ELR (cell line): ENCODE measurements at regions not wholly inside any gene's neighbourhood (a gene's known extent, or its start where the extent isn't known, plus 50 kb on each side); places are given as distances from the start of the nearest gene placed in this dataset.
"Not testable (repeated sequence)": the region's sequence is repeated elsewhere in the genome, so short reads cannot be mapped to it uniquely, and the experiment has no call there.

Experiments
- DNase-seq: peaks from one replicate; pipeline ENCODE4 v3.0.0-alpha.2; 2015; ENCODE audit warnings: low read depth

DNA sequence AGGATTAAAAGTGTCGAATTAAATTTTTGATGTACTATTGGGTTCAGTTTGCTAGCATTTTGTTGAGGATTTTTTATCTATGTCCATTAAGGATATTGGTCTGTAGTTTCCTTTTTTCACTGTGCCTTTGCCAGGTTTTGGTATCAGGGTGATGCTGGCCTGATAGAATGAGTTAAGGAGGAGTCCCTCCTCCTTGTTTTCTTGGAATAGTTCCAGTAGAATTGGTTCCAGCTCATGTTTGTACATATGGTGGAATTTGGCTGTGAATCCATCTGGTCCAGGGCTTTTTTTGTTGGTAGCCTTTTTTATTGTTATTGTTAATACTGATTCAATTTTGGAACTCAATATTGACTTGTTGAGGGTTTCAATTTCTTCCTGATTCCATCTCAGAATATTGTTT is 141.8 kb downstream of the SIM1 start:
- no peak for DNase-seq

DNA sequence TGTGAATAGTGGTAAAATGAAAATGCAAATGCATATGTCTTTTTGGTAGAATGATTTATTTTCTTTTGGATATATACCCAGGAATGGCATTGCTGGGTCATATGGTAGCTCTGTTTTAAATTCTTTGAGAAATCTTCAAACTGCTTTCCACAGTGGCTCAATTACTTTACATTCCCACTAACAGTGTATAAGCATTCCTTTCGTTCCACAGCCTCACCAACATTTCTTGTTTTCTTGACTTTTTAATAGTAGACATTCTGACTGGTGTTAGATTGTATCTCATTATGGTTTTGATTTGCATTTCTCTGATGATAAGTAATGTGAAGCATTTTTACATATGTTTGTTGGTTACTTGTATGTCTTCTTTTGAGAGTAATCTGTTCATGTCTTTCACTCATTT is 144.0 kb downstream of the SIM1 start:
- no peak for DNase-seq

DNA sequence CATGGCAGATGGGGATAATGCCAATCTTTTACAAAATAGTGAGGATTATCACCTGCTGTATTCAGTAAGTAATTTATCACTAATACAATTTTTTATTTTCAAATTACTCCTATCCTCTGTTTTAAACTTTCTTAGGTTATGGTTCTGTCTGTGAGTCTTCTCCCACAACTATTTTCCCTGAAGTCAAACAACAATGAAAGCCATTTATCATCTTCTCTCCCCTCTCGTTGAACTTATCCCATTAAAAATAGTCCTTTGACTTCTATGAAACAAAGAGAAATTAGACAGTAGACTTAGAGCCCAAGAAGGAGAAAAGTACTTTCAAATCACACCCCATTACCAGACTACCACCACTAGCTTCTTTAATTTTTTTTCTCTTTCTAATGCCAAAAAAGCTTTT is 147.7 kb downstream of the SIM1 start:
- no peak for DNase-seq

DNA sequence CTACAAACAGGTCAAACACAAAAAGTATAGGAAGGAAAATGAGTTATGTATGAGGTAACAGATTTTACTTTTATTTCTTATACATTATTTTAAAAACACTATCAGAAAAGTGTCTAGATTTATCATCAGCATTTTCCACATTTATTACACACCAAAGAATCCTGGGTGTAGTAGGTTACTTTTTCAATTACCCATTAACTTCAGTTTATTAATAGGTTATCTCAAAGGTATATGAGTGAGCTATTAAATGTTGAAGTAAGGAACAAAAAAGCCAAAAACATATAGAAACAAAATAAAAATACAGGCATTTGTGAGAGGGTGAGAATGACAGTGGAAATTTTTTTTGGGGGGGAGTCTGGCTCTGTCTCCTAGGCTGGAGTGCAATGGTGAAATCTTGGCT is 150.5 kb downstream of the SIM1 start:
- no peak for DNase-seq

DNA sequence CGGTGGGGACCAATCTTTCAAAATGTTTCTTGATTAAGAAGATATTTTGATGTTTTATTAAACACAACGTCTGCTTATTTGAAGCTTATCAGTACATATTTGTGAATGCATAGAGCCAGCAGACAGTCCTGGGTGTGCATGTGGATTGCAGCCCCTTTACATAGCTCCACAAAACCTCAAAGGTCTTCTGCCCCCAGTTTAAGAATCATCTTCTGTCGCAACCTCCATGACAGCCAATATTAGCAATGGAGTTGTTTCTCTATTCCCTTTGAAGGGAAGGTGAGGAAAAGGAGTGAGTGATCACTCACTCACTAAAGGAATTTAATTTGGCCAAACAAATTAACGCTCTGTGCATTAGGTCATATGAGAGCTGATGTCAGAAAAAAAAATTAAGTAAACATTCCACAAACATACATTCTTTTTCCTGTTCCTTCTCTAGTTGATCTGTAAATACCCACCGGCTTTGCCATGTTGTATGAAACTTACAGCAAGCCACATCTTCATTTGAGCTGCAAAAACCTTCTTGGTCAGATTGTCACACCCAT is 152.9 kb downstream of the SIM1 start:
- DNase-seq = peak; percentile 26

DNA sequence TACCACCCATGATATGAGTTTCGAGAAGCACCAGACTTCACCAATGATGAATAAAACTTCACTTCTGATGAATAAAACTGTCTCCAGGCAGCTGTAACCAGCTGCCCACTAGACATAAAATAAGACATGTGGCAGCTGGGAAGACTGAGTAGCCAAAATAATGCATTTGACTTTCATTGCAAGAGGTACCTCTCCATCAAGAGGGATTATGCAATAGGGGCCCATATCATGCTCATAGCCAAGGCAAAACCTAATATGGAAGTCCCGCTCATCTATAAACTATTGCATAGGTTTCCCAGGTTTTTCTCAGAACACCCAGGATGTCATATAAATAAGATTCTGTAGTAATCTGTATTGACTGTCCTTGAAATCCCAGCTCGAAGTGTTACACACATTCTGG is 155.5 kb downstream of the SIM1 start:
- DNase-seq = no peak

DNA sequence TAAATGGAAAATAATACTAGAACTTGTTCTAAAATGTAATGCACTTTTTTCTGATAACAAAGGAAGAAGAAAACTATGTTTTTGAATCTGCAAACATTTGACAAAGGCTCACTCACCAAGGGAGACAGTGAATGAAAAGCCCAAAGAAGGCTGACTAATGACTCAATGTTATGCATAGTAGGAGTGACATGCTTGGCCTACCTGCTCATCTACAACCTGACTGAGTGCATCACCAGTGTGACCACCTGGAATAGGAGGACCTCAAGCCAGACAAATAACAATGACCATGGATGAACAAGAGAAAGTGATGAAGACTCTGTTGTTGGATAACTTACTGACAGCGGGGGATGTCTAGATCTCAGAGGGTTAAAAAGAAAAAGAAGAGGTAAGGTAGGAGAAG is 157.2 kb downstream of the SIM1 start:
- no peak for DNase-seq

DNA sequence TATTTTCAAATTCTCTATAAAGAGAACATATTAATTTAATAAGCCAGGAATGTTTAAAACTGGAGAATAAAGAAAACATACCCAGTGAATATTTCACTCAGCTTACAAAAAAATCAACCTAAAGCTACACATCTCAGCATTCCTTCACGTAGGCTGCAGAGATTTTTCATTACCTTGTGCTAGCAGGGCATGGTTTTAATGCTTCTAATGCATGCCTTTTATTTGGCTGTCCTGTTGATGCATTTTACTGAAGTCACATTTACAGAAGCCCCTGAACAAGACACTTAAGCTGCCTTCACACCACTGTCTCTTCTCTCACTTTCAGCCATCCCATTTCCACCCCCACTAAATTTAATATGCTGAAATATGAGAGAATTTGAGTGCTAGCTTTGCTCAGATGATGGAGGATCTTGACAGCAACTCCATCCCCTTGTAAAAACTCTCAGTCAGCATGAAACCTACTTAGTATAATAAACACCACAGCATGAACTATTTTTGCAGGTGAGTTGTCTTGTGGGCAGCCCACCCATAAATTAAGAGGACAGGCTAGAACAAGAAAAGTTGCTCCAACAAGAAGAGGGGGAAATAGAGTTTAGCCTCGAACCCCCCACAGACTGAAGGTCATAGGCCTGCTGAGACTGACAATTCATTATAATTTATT is 159.4 kb downstream of the SIM1 start:
- no peak for DNase-seq

DNA sequence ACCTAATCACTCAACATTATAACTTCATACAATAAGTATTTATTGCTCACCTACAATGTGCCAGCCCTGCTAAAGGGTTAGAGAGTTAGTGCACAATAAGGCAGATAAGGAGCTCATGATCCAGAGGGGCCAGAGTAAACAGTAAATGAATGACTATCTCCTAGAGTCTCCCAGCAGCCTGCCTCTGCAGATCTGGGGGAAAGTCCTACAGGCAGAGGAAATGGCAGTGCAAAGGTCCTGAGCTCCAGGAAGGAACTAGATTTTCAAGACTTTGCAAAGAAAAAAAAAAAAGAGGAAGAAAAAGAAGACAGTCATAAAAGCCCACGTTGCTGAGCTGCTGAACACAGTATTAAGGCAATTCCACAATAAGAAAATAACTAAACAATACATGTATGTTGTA is 160.1 kb downstream of the SIM1 start:
- DNase-seq = no peak

DNA sequence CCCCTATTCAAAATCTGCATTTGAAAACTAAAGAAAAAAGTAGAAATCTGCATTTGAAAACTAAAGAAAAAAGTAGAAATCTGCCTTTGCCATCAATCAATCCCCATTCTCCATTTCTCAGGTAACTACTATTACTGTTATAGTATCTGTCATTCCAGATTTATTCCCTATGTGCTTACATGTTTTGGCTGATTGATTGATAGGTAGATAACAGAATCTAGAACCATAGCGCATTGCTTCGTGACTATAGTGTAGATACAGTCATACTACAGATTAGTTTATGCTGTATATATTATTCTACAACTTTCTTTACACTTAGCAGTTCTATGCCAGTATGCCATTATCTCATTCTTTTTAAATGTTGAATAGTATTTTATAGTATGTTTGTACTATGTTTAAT is 163.0 kb downstream of the SIM1 start:
- no peak for DNase-seq

DNA sequence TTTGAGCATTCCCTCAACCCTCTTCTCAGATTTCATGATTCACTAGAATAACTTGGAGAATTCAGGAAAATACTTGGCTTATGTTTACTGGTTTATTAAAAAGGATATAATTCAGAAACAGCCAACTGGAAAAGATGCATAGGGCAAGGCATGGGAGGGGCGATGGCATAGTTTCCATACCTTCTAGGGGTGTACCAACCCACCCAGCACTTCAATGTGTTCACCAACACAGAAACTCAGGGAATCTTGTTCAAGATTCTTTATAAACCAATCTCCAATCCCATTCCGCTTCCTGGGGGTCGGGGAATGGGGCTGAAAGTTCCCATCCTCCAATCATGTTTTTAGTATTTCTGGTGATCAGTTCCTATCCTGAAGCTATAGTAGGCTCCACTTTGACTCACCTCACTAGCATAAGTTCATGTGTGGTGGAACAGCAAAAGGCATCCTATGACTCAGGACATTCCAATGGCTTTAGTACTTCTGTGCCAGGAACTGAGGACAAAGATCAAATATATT is 164.4 kb downstream of the SIM1 start:
- DNase-seq = peak; percentile 100

DNA sequence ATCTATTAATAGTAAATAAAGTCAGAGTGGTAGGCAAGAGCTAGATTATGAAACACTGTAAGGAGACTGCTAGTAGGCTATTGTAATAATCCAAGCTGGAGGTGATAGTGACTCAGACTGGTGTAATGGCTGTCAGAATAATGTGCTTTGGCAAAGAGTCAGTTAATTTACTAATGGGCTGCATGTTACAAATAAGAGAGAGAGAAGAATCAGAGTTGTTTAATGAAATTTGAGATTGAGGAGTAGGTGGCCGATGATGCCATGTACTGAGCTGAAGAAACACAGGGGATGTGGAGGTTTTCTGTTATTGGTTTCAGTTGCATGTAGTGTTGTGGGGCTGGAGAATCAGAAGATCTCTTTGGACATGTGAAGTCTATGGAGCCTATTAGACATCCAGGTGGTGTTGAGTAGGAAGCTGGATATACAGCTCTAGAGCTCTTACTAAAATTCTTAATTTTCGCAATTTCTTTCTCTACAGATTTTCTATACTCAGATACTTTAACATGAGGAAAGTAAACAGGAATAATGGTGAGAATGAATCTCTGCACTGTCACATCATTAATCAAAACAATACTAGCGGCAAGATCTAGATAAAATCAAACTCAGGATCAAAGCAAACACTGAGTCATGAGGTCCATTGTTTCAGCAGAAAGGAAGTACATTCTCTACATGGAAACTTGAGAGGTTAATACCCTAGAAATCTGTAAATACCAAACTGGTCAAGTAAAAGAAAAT is 167.7 kb downstream of the SIM1 start:
- DNase-seq = peak; percentile 91

DNA sequence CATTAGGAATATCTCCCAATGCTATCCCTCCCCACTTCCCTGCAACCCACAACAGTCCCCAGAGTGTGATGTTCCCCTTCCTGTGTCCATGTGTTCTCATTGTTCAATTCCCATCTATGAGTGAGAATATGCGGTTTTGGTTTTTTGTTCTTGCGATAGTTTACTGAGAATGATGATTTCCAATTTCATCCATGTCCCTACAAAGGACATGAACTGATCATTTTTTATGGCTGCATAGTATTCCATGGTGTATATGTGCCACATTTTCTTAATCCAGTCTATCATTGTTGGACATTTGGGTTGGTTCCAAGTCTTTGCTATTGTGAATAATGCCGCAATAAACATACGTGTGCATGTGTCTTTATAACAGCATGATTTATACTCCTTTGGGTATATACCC is 169.5 kb downstream of the SIM1 start:
- not testable (repeated sequence) for DNase-seq

DNA sequence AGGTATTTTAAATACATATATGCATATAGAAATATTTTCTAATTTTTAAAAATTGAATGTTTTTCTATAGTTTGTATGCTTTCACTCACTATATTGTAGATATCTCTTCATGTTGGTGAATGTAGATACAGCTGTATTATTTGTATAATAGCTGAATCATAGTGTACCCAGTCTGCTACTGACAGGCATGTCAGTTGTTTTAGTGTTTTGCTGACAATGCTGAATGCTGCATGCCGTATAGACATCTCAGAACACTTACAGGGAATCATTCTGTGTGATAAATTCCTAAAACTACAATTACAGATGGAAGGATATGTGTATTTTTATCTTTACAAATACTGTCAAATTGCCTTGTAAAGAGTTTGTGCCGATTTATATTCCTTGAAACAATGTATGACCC is 175.4 kb downstream of the SIM1 start:
- DNase-seq = no peak

DNA sequence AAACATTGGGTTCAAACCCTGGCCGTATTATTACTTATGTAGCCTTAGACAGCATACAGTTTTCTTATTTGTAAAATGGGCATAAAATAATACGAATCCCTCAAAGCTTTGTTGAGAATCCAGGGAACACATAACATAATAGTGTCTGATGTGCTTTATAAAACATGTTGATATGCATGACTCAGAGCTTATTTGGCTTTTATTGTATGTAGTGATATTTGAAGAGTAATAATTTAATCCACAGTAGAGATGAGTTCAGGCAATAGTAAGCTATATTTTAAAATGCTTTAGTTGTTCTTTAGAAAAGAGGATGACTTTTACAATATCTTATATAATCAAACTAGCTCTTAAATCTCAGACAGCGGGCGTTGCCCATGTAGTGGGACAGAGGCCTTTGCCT is 176.4 kb downstream of the SIM1 start:
- DNase-seq = no peak

DNA sequence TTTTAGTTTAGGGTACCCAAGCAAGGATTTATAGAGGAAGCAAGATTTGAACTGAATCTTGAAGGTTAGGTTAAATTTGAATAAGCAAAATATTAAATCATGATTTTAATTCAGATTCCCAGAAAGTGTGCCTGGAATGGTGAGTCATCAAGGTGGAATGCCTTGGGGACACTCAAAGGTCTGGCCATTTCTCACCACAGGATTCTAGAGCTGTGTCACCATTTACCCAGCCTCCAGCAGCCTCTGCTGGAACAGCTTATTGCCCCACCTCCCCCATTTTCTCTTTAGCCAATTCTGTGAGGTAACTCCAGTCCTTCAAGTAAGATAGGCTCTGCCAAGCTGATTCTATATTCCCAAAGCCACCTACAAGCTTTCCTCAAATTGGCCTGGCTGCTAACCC is 181.4 kb downstream of the SIM1 start:
- DNase-seq = peak; percentile 80

DNA sequence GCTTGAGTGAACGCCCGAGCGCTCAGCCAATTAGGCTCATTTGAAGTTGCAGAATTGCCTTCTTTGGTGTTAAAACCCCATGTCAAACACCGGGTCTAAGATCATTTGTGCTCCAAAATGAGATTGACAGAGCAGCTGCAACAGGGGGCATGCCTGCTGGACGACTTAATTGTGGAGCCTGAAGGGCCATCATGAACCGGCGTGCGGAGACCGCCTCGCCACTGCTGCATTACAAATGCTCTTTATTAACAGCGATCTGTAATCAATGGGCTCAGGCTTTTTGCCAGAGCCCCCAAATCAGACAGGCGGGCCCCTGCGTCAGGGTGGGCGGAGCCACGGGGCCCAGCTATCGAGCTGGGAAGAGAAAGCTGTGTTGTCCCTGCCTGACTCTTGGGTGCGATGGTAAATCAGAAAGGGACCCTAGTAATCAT is 183.2 kb downstream of the SIM1 start:
- DNase-seq = no peak

DNA sequence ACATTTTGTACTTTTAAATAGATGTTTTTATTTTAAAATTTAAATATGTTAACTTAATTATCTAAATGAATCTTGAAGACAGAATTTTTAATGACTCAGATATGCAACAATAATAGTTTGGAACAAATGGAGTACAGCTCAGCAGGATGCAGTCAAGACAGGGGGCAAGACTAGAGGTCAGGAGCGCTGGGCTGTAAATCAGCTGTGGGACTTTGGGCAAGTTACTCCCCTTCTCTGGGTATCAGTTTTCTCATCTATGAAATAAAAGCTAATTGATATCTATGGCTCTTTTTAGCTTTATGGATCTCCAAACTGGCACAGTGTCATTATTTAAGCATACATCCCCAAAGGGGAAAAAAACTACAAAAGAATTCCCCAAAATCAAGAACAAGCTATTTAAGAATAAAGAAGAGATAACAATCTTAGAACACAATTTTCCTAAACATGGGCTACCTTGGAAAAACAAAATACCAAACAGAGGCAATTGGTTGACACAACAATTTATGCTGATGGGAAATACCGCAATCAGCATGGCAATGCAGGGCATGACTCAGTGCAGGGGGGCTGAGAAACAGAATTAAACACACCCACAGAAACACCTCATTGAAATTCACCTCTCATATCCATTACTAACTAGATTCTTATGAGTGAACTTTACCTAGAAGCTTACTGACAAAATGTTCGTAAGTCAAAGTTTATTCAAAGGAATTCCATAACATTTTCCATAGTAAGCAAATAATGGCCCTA is 188.2 kb downstream of the SIM1 start:
- DNase-seq = no peak

DNA sequence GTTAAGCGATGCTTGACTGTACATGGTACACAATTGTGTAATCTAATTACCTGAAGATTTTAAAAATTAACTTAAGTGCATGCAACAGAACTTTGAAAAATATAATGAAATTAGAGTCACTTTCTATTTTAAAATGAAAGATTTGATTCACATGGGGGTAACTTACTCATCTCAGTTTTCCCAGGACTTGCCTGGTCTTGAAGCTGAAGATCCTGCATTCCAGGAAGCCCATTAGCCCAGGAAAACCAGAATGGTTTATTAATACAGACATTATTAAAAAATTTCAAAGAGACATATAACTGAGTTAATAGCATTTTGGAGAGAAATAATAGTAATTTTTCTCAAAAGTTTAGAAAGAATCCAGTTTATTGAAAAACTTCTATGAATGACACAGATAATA is 190.6 kb downstream of the SIM1 start:
- no peak for DNase-seq

DNA sequence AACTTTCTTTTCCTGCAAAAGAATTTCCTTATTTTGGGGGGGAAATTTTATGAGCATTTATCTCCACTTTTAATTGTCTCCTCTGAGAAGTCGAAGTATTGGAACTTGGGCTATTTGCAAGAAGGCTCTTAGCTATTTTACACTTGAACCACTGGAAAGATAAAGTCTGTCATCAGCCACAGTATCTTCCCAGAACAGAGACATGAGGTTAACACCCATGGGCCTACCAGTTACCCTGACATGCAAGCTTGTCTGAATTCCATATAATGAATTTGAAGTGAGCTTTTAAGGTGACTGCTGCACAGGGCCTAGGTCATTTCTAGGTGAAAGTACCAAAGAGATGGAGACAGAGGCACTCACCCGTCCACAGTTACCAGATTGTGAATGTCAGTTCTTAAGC is 193.1 kb downstream of the SIM1 start:
- no peak for DNase-seq

DNA sequence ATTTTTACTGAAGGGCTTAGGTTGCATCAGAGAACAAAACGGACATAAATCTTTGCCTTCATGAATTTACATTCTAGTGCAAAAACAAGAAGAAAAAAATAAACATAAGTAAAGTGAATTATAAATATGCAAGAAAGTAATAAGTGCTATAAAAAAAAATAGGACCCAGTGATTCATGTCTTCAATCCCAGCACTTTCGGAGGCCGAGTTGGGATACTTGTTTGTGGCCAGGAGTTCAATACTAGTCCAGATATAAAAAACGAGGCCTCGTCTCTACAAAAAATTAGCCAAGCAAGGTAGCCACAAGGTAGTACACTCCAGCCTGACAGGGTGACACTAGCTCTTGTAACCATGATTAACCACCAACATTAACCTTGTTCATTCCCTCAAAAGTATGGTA is 193.5 kb downstream of the SIM1 start:
- no peak for DNase-seq

DNA sequence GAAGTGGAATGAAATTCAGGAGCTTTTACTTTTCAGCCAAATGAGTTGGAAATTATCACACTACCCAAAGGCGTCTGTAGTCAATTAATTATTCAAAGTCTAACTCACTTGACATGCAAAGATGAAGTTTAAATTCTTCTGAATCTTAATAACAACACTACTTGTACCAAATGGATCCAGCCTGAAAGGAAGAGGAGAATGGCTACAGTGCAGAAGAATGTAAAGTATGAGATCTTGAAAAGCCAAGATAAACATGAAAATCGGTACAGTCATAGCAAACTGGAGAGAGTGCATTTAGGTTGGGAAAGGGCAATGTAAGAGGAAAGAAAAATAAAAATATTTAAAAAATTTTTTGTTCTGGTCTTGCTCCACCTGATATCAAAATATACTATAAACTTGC is 195.5 kb downstream of the SIM1 start:
- DNase-seq = peak; percentile 71

DNA sequence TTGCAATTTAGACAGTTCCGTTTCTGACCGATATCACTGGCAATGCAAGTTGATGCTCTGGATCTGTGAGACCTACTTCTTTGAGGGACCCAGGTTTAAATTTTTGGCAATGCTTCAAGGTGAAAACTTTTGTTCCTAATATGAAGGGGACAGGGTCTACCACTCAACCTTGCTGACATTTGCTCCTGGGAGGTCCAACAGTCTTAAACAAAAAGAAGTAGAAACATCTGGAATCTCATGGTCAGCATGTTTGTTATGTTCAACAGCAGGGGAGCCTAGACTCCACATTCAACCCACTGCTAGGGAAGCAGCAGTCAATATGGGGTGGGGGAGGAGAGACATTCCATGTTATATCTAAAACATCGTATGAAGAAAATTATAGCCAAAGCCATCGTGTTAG is 196.4 kb downstream of the SIM1 start:
- no peak for DNase-seq
